G401 (cell line): ENCODE measurements at regions not wholly inside any gene's neighbourhood (a gene's known extent, or its start where the extent isn't known, plus 50 kb on each side); places are given as distances from the start of the nearest gene placed in this dataset.

ENCODE experiments used
- DNase-seq: peaks from one replicate; pipeline ENCODE4 v3.0.0-alpha.2; 2015; ENCODE audit warnings: low spot score
- in situ Hi-C: cut with HindIII; loops from 2 replicates; pipeline ENCODE4 v1.10.0; 2016; ENCODE audit warnings: low sequenced_read_pairs, mixed read lengths

DNA sequence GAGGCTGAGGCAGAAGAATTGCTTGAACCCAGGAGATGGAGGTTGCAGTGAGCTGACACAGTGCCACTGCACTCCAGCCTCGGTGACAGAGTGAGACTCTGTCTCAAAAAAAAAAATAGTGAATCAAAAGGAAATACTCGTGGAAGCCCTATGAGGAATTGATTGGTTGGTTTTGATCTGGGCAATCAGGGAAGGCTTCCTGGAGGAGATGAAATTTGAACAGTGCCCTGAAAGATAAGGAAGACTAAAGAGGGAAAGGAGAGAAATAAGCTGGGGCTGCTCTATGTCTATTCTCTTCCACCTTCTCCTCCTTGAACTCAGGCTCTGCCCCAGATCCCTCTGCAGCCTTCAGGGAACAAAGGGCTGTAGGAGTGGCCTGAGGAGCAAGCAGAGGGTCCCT is 54.1 kb downstream of the IRF2BPL start:
- in situ Hi-C loops: no loop called here
- no peak for DNase-seq

DNA sequence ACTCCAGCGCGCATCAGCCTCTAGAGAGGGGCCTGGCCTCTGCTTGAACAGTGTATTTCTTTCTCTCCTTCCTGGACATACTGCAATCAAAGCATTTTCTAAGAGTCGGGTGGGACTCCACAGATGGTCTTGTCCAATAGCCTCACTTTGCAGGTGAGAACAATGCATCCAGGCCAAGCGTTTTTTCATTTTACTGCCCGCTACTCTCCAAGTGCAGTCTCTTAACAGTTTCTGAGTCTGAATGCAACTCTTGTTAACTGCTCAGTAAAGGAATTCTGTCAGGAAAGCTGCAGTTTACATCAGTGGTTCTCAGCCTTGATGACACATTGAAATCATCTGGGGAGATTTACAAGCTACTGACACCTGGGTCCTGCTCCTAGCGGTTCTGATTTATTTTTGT is 57.0 kb downstream of the IRF2BPL start:
- in situ Hi-C loops: no loop called here
- DNase-seq: no peak

DNA sequence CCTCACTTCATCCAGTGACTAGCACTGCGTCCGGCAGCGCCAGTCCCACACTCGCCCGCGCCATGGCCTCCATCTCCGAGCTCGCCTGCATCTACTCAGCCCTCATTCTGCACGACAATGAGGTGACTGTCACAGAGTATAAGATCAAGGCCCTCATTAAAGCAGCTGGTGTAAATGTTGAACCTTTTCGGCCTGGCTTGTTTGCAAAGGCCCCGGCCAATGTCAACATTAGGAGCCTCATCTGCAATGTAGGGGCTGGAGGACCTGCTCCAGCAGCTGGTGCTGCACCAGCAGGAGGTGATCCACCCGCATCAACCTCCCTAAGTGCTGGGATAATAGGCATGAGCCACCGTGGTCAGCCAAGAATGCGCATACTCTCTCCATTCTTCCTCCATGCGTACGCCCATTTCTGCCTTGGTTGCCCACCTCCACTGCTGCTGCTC is 59.9 kb downstream of the IRF2BPL start:
- in situ Hi-C loops: no loop called here
- DNase-seq: no peak

DNA sequence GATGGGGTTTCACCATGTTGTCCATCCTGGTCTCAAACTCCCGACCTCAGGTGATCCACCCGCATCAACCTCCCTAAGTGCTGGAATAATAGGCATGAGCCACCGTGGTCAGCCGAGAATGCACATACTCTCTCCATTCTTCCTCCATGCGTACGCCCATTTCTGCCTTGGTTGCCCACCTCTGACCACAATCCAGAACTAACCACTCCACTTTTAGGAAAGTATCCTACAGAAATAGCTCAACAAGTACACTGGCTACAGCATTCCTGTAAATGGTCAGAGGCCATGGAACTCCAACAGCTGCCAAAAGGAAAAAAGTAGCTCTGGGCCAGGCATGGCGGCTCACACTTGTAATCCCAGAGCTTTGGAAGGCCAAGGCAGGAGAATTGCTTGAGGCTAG is 60.7 kb downstream of the IRF2BPL start:
- in situ Hi-C loops: no loop called here

DNA sequence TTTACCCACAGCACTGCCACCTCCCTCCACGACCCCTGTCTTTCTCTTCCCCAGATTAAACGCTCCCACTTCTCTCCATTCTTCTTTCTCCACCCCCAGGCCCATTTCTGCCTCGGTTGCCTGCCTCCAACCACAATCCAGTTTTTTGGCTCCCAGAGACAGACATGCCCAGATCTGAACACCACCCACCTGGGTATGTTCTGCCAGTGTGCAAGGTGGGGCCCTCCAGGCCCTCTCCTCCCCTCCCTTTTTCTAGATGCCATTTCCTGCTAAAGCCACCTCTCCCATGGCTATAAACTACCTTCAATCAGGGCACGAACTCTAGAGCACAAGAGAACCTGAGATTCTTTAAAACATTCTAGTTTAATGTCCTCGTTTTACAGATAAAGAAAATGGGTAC is 63.3 kb downstream of the IRF2BPL start:
- in situ Hi-C loops: no loop called here
- no peak for DNase-seq

More for the DNA sequence above, 60.7 kb downstream of the IRF2BPL start:
- no peak for DNase-seq

DNA sequence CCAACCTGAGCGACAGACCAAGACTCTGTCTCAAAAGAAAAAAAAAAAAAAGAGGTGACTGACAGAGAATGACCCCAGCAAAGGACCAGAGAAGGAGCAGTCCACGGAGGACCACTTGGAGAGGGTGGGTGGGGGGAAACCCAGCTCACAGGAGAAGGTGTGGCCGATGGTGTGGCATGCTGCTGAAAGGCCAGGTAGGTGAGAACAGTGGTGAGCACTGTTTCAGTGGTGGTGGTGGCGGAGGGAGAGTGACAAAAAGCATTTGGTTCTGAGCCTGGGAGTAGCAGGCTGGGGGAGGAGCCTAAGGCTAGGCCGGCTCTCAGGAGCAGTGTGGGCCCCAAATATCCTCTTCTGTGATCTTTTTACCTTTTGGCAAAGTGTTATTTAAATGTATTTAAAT is 63.8 kb downstream of the IRF2BPL start:
- in situ Hi-C loops: no loop called here
- no peak for DNase-seq

DNA sequence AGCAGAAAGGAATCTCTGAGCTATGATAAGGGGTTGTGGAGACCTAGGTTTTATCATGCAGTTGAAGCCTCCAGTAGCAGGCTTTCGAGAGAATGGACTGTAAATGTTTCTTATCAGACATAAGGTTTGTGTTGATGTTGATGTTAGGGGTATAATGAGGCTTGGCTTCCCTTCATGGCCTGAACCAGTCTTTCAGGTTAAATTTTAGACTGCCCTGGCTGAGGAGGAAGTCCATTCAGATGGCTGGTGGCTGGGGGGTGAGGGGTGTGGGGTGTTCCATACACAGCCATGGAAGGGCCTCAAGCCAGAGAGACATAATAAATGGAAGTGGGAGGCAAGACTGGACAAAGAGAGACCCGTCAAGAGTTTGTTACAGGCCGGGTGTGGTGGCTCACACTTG is 65.1 kb downstream of the IRF2BPL start:
- in situ Hi-C loops: no loop called here
- no peak for DNase-seq

DNA sequence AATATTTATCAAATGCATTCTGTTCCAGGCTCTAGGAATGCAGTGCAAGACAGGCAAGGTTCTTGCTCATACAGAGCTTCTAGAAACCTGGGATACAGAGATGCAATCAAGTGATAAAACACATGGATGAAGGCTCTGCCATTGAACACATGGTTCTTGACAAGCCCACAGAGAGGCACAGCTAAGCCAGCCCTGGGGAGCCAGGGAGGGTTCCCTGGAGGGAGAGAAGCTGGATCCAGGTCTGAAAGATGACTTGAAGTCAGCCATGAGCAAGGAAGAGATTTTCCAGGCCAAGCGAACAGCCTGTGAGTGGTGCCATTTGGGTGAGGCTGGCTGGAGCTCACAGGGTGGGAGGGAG is 66.2 kb downstream of the IRF2BPL start:
- in situ Hi-C loops: no loop called here
- DNase-seq: no peak

DNA sequence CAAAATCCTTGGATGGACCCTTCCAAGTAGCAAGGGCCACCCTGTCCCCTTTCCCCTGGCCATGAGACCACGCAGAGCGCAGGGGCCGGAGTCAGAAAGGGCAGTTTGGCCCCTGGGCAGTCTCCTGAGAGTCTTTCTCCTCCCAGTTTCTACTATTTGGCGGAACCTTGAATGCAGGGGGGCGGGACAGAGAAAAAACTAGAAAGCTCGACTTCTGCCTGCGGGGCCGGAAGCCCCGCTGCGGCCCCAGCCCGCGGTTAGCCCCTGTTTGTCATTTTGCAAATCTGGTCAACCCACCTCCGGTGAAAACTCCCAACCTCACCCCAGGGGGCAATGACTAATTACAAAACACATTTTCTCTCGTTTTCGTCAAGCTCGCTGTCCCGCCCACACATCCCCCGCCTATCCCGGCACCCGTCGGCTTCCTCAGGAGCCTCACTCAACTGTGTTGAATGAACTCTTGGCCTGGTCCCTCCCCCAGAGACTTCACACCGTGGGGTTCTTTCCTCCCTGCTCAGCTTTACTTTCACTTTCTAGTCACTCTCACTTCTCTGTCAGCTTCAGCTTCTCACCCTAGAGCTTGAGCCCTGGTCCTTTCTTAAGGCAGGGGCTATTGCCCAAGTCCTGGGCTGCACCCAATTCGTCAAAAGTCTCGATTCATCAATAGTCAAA is 66.7 kb downstream of the IRF2BPL start:
- in situ Hi-C loops: no loop called here
- DNase-seq: peak; percentile 67

DNA sequence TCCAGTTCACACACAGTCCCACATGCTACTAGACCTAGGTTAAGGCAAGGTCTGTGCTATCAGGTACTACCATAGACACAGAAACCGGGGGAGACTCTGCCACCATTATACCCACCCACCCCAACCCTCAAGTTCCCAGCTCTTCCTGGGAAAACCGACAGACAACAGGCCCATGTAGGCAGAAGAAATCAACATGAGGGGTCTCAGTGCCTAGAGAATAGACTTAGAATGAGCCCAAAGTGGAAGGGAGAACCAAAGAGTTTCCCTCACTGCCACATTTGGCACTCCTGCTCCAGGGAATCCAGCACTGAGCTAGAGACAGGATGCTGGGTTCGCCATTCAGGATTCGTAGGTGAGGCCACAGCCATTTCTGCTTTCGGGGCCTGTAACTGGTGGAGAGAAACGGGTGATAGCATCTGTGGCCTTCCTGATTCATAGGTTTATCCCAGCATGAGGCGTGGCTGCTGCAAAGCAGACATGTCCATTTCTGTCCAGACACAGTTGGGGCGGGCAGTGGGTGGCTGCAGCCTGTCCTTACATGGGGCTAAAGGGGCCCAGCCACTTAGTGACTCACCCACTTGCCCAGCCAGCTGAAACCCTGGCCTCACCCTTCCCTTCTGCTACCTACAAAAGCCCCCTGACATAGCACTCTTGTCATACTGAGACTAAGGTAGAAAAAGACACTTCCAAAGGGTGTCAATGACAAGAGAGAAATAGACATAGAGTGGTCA is 69.4 kb downstream of the IRF2BPL start:
- in situ Hi-C loops: no loop called here
- DNase-seq: no peak

DNA sequence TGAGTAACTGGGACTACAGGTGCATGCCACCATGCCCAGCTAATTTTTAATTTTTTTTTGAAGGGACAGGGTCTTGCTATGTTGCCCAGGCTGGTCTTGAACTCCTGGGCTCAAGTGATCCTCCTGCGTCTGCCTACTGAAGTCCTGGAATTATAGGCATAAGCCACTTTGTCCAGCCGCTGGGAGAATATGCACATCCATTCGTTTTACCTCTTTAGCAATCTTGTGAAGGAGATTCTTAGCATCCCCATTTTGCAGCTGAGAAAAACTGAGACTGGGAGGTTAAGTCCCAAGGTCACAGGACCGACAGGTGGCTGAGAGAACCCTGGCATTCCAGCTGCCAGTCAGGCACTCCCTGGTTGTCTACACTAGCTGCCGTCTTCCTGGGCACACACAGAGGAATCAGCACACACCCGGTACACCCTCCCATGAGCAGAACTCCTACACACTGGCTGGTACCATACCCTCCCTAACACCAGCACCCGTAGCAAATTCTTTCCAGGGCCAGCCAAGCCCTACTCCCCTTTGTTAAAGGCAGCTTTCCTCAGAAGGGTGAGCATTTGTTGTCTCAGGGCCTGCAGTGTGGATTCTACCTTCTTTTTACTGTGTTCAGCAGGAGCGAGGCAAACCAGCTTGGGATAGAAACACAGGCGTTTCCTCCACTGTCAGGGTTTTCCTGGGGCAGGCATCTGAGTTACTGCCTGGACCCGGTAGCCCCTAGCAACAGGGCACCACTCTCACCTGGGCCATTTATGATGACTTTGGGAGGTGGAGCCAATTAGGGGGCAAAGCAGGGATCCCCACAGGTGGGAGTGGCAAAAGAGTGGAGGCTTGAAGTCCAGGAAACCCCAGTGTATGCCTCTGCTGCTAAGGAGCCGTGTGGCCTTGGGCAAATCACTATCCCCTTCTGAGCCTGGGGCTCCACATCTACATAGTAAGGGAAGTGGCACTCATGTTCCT is 70.2 kb downstream of the IRF2BPL start:
- in situ Hi-C loops: no loop called here

DNA sequence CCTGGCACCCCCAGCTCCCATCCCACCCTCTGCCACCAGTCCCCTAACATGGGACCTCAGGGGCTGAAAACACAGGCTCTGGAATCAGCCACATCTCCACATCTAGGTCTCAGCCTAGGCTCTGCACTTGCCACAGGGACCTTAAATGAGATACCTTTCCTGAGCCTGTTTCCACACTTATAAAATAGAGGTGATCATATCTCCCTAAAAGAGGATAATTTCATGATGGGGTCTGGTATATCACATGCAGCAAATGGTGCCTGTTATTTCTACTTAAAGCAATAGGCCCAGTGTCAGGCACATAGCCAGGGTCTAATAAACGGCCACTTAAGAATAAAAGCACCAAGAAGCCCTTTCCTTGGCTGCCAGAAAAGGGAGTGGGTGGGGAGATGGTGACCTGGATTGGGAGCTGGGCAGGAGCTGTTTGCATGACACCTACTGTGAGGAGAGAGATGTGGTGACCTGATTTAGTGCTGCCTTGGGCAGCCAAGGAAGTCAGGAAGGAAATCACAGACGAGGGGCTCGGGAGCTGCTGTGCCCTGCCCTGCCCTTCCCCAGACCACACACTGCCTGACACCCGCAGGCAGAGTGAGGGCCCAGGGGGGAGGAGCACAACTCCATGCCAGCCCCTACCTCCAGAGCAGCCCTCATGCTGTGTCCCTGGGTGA is 71.2 kb downstream of the IRF2BPL start:
- DNase-seq: peak; percentile 68
- in situ Hi-C loops: no loop called here

More for the DNA sequence above, 70.2 kb downstream of the IRF2BPL start:
- no peak for DNase-seq

DNA sequence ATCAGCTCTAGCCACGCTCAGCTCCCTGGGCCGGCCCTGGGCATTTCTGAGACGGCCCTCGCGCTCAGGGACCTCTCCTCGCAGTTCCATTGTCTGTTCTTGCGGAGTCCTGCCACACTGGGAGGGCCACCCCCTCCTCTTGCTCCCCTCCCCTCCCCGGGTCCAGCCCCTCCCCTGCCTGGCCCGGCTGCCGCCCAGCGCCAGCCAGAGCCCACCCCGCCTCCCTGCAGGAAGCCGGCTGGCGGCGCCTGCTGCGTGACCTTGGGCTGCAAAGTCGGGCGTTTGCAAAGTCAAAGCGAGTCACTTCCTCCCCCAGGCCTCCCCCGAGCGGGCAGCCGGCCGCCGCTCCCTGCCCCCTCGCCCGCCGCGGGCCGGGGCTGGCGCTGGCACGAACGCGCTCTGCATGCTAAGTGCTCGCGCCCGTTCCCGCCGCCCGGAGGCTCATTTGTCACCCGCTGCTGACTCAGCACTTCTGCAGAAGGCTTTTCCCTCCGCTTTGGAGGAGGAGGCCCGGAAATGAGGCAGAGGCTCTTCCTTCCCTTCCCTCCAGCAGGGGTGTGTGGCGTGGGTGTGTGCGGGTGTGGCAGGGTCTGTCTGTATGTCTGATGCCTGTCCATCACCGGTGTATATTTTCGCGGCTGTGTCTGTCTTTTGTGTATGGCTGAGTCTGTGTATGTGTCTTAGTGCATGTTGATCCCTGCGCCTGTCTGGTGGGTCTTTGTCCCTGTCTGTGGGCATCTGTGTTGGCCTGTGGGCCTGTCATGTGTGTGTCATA is 72.0 kb downstream of the IRF2BPL start:
- DNase-seq: peak; percentile 78
- in situ Hi-C loops: no loop called here

DNA sequence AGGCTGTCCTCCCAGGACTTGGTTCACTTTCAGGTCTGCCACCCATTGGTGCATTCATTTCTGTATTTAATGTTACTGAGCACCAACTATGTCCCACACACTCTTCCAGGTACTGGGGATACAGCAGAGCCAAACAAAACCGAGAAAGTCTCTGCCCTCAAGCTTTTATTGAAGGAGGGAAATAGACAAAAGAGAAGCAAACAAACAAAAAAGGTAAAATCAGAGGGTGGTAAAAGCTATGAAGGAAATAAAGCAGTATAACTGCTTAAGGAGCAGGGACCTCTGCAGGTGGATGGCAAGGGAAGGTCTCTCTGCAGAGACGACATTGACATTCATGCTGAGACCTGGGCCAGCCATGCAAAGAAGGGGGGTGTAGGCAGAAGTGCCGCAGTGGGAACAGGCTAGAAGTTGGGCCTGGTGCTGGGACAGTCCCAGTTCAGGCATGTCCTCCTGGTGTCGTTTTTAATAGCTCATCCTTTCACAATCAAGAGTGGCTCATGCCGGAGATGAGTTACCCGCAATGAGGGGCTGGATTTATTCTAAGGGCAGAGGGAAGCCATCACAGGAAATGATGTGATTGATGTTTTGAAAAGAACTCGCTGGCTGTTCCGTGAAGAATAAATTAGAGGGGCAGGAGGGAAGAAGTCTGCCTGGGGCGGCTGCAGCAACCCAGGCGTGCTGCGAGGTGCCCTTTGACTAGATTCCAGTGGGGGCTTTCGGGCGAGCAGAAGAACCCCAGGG is 72.8 kb downstream of the IRF2BPL start:
- DNase-seq: no peak
- in situ Hi-C loops: no loop called here

DNA sequence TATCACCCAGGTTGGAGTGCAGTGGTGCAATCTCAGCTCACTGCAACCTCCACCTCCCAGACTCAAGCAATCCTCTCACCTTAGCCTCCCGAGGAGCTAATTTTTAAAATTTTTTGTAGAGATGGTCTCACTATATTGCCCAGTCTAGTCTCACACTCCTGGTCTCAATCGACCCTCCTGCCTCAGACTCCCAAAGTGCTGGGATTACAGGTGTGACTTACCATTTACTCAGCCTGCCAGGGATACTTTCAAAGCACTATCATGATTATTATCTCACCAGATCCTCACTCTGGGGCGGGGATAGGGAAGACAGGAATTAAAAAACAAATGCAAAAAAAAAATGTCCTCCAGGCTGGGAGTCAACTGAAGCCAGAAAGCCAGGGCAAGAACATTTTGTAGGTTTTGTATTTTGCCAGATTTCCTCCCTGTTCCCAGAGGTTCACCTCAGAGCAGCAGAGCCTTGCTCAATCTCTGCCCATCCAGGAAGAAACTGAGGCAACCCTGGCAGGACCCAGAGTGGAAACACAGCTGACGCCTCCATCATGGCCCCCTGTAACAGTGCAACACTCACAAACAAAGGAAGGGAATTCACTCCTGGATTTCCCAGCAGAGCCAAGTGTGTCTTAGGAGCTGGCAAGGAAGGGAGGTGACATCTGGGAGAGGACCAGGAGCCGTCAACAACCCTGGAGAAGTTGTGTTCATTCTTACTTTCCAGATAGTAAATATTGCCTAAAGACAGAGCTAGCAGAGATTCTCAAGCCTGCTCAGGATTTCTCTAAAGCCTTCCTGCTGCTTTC is 73.9 kb downstream of the IRF2BPL start:
- no peak for DNase-seq
- in situ Hi-C loops: no loop called here

DNA sequence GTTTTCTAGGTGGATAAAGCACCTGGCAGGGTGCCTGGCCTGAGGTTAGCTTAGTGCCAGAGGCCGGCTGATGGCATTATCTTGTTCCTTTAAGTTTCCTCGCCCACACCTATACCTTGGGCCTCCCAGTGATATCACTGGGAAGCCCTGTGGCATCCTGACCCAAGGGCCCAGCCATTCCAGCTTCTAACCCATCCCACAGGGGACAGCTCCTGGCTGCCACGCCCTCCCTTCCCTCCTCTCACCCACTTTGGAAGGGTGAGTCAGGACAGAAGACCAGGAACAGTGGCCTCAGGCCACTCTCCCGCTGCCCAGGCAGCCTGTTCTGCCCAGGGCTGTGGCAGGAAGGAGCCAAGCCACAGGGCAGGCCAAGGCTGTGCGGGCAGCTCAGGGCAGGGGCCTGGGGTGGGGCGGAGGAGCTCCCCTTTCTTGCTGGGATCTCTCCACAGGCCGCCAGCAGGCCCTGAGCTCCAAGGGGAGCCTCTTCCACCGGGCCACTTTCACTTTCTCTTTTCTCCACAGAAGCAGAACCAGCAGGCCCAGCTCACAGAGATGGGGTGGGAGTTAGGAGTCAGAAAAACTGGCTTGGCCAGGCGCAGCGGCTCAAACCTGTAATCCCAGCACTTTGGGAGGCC is 75.1 kb downstream of the IRF2BPL start:
- DNase-seq: no peak
- in situ Hi-C loops: no loop called here

DNA sequence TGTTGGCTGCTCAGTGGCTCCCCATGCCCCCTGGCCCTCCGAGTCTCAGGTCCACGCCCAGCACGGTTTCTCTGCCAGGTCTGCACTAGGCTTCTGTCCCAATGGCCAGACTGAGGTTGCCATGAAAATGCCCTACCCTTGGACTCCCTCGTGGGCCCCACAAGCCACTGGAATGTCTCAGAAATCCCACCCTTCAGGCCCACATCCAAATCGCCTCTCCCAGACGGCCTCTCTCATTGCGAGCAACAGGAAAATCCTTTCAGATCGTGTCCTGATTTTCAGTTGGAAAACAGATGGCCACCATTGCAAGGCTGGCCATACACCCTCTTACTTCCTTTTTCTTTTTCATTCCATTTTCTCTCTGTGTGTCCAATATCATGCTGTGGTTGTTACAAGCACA is 77.3 kb downstream of the IRF2BPL start:
- in situ Hi-C loops: no loop called here
- peak; percentile 42 for DNase-seq
